GM19452 (cell line): ENCODE measurements at regions not wholly inside any gene's neighbourhood (a gene's known extent, or its start where the extent isn't known, plus 50 kb on each side); places are given as distances from the start of the nearest gene placed in this dataset.
"Not testable (repeated sequence)": the region's sequence is repeated elsewhere in the genome, so short reads cannot be mapped to it uniquely, and the experiment has no call there.

Source experiments
- ATAC-seq: cut with Tn5 transposase; IDR thresholded peaks from one replicate; pipeline ENCODE4 v1.9.1; 2021; ENCODE audit not compliant: unreplicated experiment

GRCh38 chr6:164051427-164051826, 636.9 kb downstream of the QKI start:
- no peak for ATAC-seq

GRCh38 chr6:164049517-164049988, 635.0 kb downstream of the QKI start:
- no peak for ATAC-seq

- ATAC-seq: no peak
These were observed 634.5 kb downstream of the QKI start for GRCh38 chr6:164048840-164049516.

- ATAC-seq: no peak
These were observed 630.6 kb downstream of the QKI start for GRCh38 chr6:164045082-164045481.

GRCh38 chr6:164043656-164044055, 629.1 kb downstream of the QKI start:
- not testable (repeated sequence) for ATAC-seq

GRCh38 chr6:164042212-164042611, 627.7 kb downstream of the QKI start:
- ATAC-seq: no peak

- ATAC-seq: no peak
These were observed 626.5 kb downstream of the QKI start for GRCh38 chr6:164040994-164041393.

GRCh38 chr6:164039954-164040375, 625.4 kb downstream of the QKI start:
- ATAC-seq: no peak

- ATAC-seq: no peak
These were observed 622.8 kb downstream of the QKI start for GRCh38 chr6:164037171-164037870.

GRCh38 chr6:164035900-164036485, 621.5 kb downstream of the QKI start:
- no peak for ATAC-seq

GRCh38 chr6:164034602-164035140, 620.2 kb downstream of the QKI start:
- ATAC-seq: no peak

GRCh38 chr6:164025180-164025579, 610.7 kb downstream of the QKI start:
- ATAC-seq: no peak

GRCh38 chr6:164023535-164023934, 609.0 kb downstream of the QKI start:
- ATAC-seq: no peak

- no peak for ATAC-seq
These were observed 608.1 kb downstream of the QKI start for GRCh38 chr6:164022632-164023031.

GRCh38 chr6:164021589-164022250, 607.2 kb downstream of the QKI start:
- ATAC-seq: no peak

- ATAC-seq: no peak
These were observed 605.6 kb downstream of the QKI start for GRCh38 chr6:164020142-164020541.

- no peak for ATAC-seq
These were observed 603.6 kb downstream of the QKI start for GRCh38 chr6:164018133-164018532.

- ATAC-seq: no peak
These were observed 601.5 kb downstream of the QKI start for GRCh38 chr6:164016056-164016455.

GRCh38 chr6:164015088-164015484, 600.6 kb downstream of the QKI start:
- ATAC-seq: no peak

GRCh38 chr6:164014346-164015087, 600.0 kb downstream of the QKI start:
- no peak for ATAC-seq
